GM10248 (cell line): ENCODE measurements at regions not wholly inside any gene's neighbourhood (a gene's known extent, or its start where the extent isn't known, plus 50 kb on each side); places are given as distances from the start of the nearest gene placed in this dataset.

ENCODE experiments used
- CTCF ChIA-PET: fragments of 300-600 bp; sonication (Branson Sonifier 250); formaldehyde crosslinking; extraction: SDS; loops from one replicate; lab custom pipeline; 2021; ENCODE audit warnings: antibody characterized with exemption; lab: Yijun Ruan, JAX
- POLR2A ChIA-PET: fragments of 350-650 bp; sonication (Branson Sonifier 250); formaldehyde crosslinking; extraction: SDS; loops from one replicate; lab custom pipeline; 2020; ENCODE audit warnings: antibody characterized with exemption; lab: Yijun Ruan, JAX
- DNase-seq: peaks from one replicate; pipeline ENCODE4 v3.0.0; 2012; ENCODE audit errors: extremely low spot score
- CTCF ChIP-seq: IDR thresholded peaks from 2 replicates; pipeline ENCODE4 v1.5.1; 2012; ENCODE audit warnings: mild to moderate bottlenecking, low read depth; ENCODE audit errors: extremely low read depth, missing control alignments, control extremely low read depth

- CTCF ChIA-PET = interaction anchor here (0.8 to 0.9 kb wide), 2 partner anchors 19 to 137 kb away, joined by 3 read pairs; no protein-coding TSS in a partner anchor
- no peak for TF ChIP-seq CTCF
Measured at GRCh38 chr6:144722154-144722737, 437.1 kb downstream of the UTRN start.

GRCh38 chr6:144722925-144723324 is 437.8 kb downstream of the UTRN start:
- no peak for DNase-seq
- POLR2A ChIA-PET = no interaction called here
- CTCF ChIA-PET = interaction anchor here (0.8 to 0.9 kb wide), 2 partner anchors 19 to 138 kb away, joined by 3 read pairs; no protein-coding TSS in a partner anchor
- no peak for TF ChIP-seq CTCF

More at GRCh38 chr6:144722154-144722737, 437.1 kb downstream of the UTRN start:
- no peak for DNase-seq
- POLR2A ChIA-PET = no interaction called here

GRCh38 chr6:144723431-144723830 is 438.3 kb downstream of the UTRN start:
- CTCF ChIA-PET = no interaction called here
- DNase-seq = no peak

GRCh38 chr6:144724818-144725217 is 439.7 kb downstream of the UTRN start:
- CTCF ChIA-PET = no interaction called here
- no peak for TF ChIP-seq CTCF
- no peak for DNase-seq
- POLR2A ChIA-PET = no interaction called here

More at GRCh38 chr6:144723431-144723830, 438.3 kb downstream of the UTRN start:
- no peak for TF ChIP-seq CTCF
- POLR2A ChIA-PET = no interaction called here

GRCh38 chr6:144725736-144726522 is 440.8 kb downstream of the UTRN start:
- peak; percentile 31 for DNase-seq
- ChIA-PET CTCF (interaction anchor here (0.9 to 1.0 kb wide), 2 partner anchors 9 to 216 kb away, joined by 3 to 4 read pairs; no protein-coding TSS in a partner anchor), POLR2A (no interaction called here)
- no peak for TF ChIP-seq CTCF

GRCh38 chr6:144728804-144729203 is 443.7 kb downstream of the UTRN start:
- no peak for DNase-seq
- no peak for TF ChIP-seq CTCF
- ChIA-PET CTCF (interaction anchor here (1.6 kb wide), 1 partner anchor 20 kb away, joined by 3 read pairs; no protein-coding TSS in a partner anchor), POLR2A (no interaction called here)
